Vagina (tissue), 2 donors: ENCODE measurements at regions not wholly inside any gene's neighbourhood (a gene's known extent, or its start where the extent isn't known, plus 50 kb on each side); places are given as distances from the start of the nearest gene placed in this dataset.

Experiments
- DNase-seq, 2 donors: peaks; one replicate each; pipeline ENCODE4 v3.0.0-alpha.2; 2017; ENCODE audit errors: extremely low spot score in 2 of 2
- H3K27ac ChIP-seq: fragments of 200-600 bp; sonication (generic); one replicate; pipeline ENCODE4 v1.5.1; 2019
- H3K27me3 ChIP-seq: fragments of 200-600 bp; sonication (generic); one replicate; pipeline ENCODE4 v1.5.1; 2019
- H3K36me3 ChIP-seq, 2 donors: fragments of 200-600 bp; sonication (generic); one replicate each; pipeline ENCODE4 v1.5.1; 2017 to 2019
- H3K4me1 ChIP-seq: fragments of 200-600 bp; sonication (generic); one replicate; pipeline ENCODE4 v1.5.1; 2019
- H3K4me3 ChIP-seq, 2 donors: fragments of 200-600 bp; sonication (generic); 1 replicate in 1 of 2; 2 replicates in 1 of 2; pipeline ENCODE4 v1.5.1; 2016 to 2019
- H3K9me3 ChIP-seq: fragments of 200-600 bp; sonication (generic); one replicate; pipeline ENCODE4 v1.5.1; 2019
- POLR2A ChIP-seq, 2 donors: fragments of 450-650 bp; IDR thresholded peaks; one replicate each; pipeline ENCODE4 v1.6.1; 2017; ENCODE audit warnings: antibody characterized with exemption in 2 of 2, mild to moderate bottlenecking in 2 of 2, moderate library complexity in 2 of 2
- POLR2AphosphoS5 ChIP-seq, 2 donors: sonication (generic); formaldehyde crosslinking; IDR thresholded peaks; one replicate each; pipeline ENCODE4 v1.9.0; 2017; ENCODE audit warnings: antibody characterized with exemption in 2 of 2, mild to moderate bottlenecking in 2 of 2, low read depth in 1 of 2; ENCODE audit not compliant: insufficient read depth in 1 of 2
- intact Hi-C: fragments of 100-400 bp; cut with DNase I; formaldehyde crosslinking; loops from one replicate; pipeline ENCODE4 v1.15.1; 2023
- TF ChIP-seq, protein P1 (sequence below), 3 experiments: fragments of 450-650 bp in 2 of 3; fragments of 200-600 bp in 1 of 3; sonication (generic) in 1 of 3; IDR thresholded peaks; one replicate each; pipeline ENCODE4 v1.5.1; 2017 to 2019; ENCODE audit warnings: antibody characterized with exemption in 3 of 3, mild to moderate bottlenecking in 2 of 3, moderate library complexity in 2 of 3

DNA sequence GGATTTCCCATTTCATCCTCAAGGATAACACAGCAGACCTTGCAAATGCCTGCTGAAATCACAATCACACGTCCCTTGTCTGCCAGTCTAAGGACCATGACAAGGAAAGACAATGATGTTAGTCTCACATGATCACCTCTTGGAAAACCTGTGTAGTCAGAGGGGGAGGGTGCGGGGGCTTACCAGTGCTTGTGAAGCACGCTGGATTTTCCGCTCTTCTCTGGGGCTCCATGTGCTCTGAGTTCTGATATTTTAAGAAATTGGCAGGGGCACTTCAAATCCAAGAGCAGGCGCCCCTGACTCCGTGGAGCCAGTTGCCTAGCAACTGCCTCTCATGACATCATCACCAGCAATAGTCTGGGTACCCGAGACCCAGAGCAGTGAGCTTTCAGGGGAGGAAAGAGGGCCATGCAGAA, 200.9 kb upstream of the C14orf180 start:
- Histone ChIP-seq H3K9me3 (no peaks in the 10 kb centered on the region), H3K36me3 (no peaks in the 10 kb centered on the region), H3K4me3 (no peak overlapping the region), H3K4me1 (peaks cover 1% of the 10 kb centered on the region), H3K27me3 (no peaks in the 10 kb centered on the region), H3K27ac (no peak overlapping the region)
- intact Hi-C loops, result no loop called here
- no peak for TF ChIP-seq POLR2A (IDR thresholded peaks at IDR 0.05)
- TF ChIP-seq, protein P1, sequence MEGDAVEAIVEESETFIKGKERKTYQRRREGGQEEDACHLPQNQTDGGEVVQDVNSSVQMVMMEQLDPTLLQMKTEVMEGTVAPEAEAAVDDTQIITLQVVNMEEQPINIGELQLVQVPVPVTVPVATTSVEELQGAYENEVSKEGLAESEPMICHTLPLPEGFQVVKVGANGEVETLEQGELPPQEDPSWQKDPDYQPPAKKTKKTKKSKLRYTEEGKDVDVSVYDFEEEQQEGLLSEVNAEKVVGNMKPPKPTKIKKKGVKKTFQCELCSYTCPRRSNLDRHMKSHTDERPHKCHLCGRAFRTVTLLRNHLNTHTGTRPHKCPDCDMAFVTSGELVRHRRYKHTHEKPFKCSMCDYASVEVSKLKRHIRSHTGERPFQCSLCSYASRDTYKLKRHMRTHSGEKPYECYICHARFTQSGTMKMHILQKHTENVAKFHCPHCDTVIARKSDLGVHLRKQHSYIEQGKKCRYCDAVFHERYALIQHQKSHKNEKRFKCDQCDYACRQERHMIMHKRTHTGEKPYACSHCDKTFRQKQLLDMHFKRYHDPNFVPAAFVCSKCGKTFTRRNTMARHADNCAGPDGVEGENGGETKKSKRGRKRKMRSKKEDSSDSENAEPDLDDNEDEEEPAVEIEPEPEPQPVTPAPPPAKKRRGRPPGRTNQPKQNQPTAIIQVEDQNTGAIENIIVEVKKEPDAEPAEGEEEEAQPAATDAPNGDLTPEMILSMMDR (IDR thresholded peaks at IDR 0.05), result no peak
- TF ChIP-seq POLR2AphosphoS5 (IDR thresholded peaks at IDR 0.05; ENCODE audit: insufficient read depth in 1 of 2, low read depth in 1 of 2), result no peak
- DNase-seq, result no peak

- H3K36me3 ChIP-seq, result no peaks in the 10 kb centered on the region
- no peaks in the 10 kb centered on the region for H3K9me3 ChIP-seq
- H3K27me3 ChIP-seq, result no peaks in the 10 kb centered on the region
- intact Hi-C loops, result no loop called here
- H3K27ac ChIP-seq, result no peak overlapping the region
- H3K4me3 ChIP-seq, result no peak overlapping the region
- TF ChIP-seq POLR2A (IDR thresholded peaks at IDR 0.05), result no peak
- TF ChIP-seq, protein P1 (IDR thresholded peaks at IDR 0.05), result no peak
- TF ChIP-seq POLR2AphosphoS5 (IDR thresholded peaks at IDR 0.05; ENCODE audit: insufficient read depth in 1 of 2, low read depth in 1 of 2), result no peak
- peaks cover 6% of the 10 kb centered on the region for H3K4me1 ChIP-seq
- no peak for DNase-seq
Measured at GRCh38 chr14:104382361-104383087, 197.0 kb upstream of the C14orf180 start.

DNA sequence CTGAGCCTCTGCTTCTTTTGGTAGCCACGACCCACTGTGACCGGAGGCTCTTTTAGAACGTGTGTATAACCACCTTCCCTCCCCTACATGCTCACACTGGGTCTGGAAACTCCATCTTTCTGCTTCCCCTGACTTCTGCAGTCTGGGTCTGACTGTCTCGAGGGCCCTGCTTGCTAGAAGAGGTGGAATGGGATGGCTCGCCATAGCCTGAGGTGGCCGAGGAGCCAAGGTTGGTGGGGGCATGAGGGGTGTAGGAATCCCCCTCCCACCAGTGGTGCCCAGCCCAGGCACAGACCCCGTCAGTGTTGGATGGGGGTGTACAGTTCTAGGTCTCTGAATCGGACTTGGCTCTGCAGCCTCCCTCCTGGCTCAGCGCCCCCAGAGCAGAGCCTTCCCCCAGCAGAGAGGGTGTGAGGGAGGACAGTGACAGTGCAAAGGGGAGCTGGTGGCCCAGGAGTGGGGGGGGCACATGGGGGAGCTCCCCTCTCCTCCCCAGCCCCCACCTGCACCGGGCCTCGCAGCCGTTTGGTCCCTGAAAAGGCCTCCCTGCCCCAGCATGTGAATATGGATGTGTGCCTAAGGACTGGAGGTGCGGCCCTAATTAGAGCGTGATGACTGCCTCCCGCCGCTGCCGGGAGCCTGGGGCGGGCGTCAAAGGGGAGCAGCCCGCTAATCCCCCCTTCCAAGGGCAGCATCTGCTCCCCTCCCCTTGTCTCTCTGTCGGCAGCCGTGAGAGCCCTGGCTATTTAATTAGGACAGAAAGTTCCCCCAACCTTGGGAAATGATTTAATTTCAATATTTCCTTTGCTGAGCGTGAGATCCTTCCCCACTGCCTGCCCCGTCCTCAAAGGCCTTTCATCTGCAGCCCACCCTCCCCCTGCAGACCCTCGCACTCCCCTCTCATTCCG, 196.2 kb upstream of the C14orf180 start:
- intact Hi-C loops, result no loop called here
- TF ChIP-seq, protein P1 (IDR thresholded peaks at IDR 0.05), result no peak
- TF ChIP-seq POLR2A (IDR thresholded peaks at IDR 0.05), result no peak
- no peak for TF ChIP-seq POLR2AphosphoS5 (IDR thresholded peaks at IDR 0.05; ENCODE audit: insufficient read depth in 1 of 2, low read depth in 1 of 2)
- Histone ChIP-seq H3K9me3 (no peaks in the 10 kb centered on the region), H3K4me1 (peaks cover 6% of the 10 kb centered on the region), H3K4me3 (no peak overlapping the region), H3K36me3 (no peaks in the 10 kb centered on the region), H3K27me3 (no peaks in the 10 kb centered on the region), H3K27ac (no peak overlapping the region)
- no peak for DNase-seq

DNA sequence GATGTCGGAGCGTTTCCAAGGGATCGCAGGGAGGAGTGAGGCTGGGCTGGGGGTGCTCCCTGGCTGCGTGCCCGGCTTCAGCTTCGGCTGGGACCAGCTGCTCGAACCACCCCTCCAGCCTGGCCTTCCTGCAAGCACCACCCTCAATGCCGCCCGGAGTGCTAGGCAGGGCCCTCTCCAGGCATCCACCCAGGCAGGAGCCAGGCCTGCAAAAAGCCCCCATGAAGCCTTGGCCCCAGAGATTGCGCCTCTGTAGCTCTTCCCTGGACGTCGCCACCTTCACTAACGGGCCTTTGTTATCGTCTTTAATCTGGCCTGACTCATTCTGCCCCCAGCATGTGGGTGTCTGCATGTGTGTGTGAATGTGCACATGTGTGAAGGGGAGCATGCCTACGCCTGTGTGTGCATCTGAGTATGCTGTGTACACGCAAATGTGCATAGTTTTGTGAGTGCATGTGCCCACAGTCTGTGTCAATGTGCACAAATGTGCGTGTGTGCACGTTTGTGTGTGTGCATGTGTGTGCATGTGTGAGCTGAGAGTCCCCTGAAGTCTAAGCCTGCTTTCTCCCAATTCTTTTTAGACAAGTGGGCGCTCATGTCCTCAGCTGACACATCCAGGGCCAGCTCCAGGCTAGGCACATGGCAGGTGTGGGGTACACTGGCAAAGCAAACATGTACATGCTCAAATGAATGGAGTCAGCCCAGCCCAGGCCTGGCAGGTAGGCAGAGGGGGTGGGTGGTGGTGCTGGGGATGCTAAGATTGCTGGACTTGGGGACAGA, 195.4 kb upstream of the C14orf180 start:
- intact Hi-C loops, result no loop called here
- no peak overlapping the region for H3K4me3 ChIP-seq
- H3K36me3 ChIP-seq, result no peaks in the 10 kb centered on the region
- TF ChIP-seq POLR2A (IDR thresholded peaks at IDR 0.05) (no peak), POLR2AphosphoS5 (IDR thresholded peaks at IDR 0.05; ENCODE audit: insufficient read depth in 1 of 2, low read depth in 1 of 2) (no peak)
- TF ChIP-seq, protein P1 (IDR thresholded peaks at IDR 0.05), result no peak
- DNase-seq, result no peak
- H3K27ac ChIP-seq, result no peak overlapping the region
- H3K9me3 ChIP-seq, result no peaks in the 10 kb centered on the region
- H3K4me1 ChIP-seq, result peaks cover 6% of the 10 kb centered on the region
- no peaks in the 10 kb centered on the region for H3K27me3 ChIP-seq
